ENCODE measurements at regions not wholly inside any gene's neighbourhood (a gene's known extent, or its start where the extent isn't known, plus 50 kb on each side); places are given as distances from the start of the nearest gene placed in this dataset.

- in situ Hi-C loops (cut with MboI) = loop anchor here (10.0 kb wide), 1 partner anchor 758 kb away; no protein-coding TSS in a partner anchor
- H3K9ac ChIP-seq = no peak overlapping the region
Observed at GRCh38 chr5:113686599-113686998, 173.1 kb downstream of the YTHDC2 start.

DNA sequence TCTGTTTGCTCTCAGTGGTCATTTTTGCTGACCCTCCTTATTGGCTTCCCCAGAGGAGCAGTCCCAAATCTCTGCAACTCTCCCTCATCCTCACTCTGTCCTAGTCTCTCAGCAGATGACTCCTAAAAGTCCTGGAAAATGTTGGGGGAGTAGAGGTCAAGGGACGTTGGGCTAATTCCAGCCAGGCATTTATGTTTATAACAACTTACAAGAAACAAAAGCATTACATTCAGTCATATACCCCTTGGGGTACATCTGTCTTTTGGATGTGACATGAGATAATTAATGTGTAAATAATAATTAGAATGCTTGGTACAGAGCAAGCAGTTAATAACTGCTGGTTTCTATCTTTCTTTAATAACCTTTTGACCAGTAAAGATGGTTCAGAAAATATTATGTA is 176.2 kb downstream of the YTHDC2 start:
- no peak for DNase-seq
- Histone ChIP-seq H3K36me3 (ENCODE audit: low read depth) (no peaks in the 10 kb centered on the region), H3K79me2 (ENCODE audit: insufficient read depth) (no peaks in the 10 kb centered on the region), H3K4me1 (ENCODE audit: insufficient read depth) (no peaks in the 10 kb centered on the region), H3K9ac (no peak overlapping the region), H3K4me2 (ENCODE audit: unreplicated experiment) (no peak overlapping the region), H2AFZ (no peak overlapping the region), H3K9me2 (ENCODE audit: insufficient read depth) (no peaks in the 10 kb centered on the region), H3K27me3 (replicated peaks; ENCODE audit: insufficient read depth) (peaks cover 26% of the 10 kb centered on the region), H3F3A (ENCODE audit: insufficient read depth) (no peaks in the 10 kb centered on the region), H4K20me1 (ENCODE audit: insufficient read depth) (no peaks in the 10 kb centered on the region), H3K27ac (no peak overlapping the region), H3K4me3 (no peak overlapping the region), H3K9me3 (ENCODE audit: low read depth) (no peaks in the 10 kb centered on the region)
- in situ Hi-C loops (cut with MboI) = loop anchor here (10.0 kb wide), 1 partner anchor 755 kb away; no protein-coding TSS in a partner anchor
- TF ChIP-seq EZH2phosphoT487 (IDR thresholded peaks at IDR 0.05; ENCODE audit: insufficient read depth, low read depth) (no peak), EZH2 (IDR thresholded peaks at IDR 0.05; ENCODE audit: insufficient read depth, poor library complexity, severe bottlenecking) (no peak)
- WGBS, 2 experiments (ENCODE audit: low coverage in 1 of 2, low lambda C conversion rate in 2 of 2, missing lambda C conversion rate in 2 of 2) = 4 to 6% methylated on average over 1 of the region's 1 CpG

More at GRCh38 chr5:113686599-113686998, 173.1 kb downstream of the YTHDC2 start:
- H3K27me3 ChIP-seq (replicated peaks; ENCODE audit: insufficient read depth) = no peaks in the 10 kb centered on the region; the same call in 1 of the 2 replicates
- no peaks in the 10 kb centered on the region for H3K4me1 ChIP-seq (ENCODE audit: insufficient read depth)
- no peak overlapping the region for H3K27ac ChIP-seq
- no peak for DNase-seq
- no peaks in the 10 kb centered on the region for H3F3A ChIP-seq (ENCODE audit: insufficient read depth)
- H3K36me3 ChIP-seq (ENCODE audit: low read depth) = no peaks in the 10 kb centered on the region
- no peak overlapping the region for H3K4me2 ChIP-seq (ENCODE audit: unreplicated experiment)
- 57 to 65% methylated on average over 3 of the region's 3 CpGs for WGBS, 2 experiments (ENCODE audit: low coverage in 1 of 2, low lambda C conversion rate in 2 of 2, missing lambda C conversion rate in 2 of 2)
- H4K20me1 ChIP-seq (ENCODE audit: insufficient read depth) = no peaks in the 10 kb centered on the region
- no peaks in the 10 kb centered on the region for H3K9me3 ChIP-seq (ENCODE audit: low read depth)
- H3K4me3 ChIP-seq = no peak overlapping the region
- H3K9me2 ChIP-seq (ENCODE audit: insufficient read depth) = no peaks in the 10 kb centered on the region
- no peak overlapping the region for H2AFZ ChIP-seq
- TF ChIP-seq EZH2phosphoT487 (IDR thresholded peaks at IDR 0.05; ENCODE audit: insufficient read depth, low read depth) (no peak), EZH2 (IDR thresholded peaks at IDR 0.05; ENCODE audit: insufficient read depth, poor library complexity, severe bottlenecking) (no peak)
- no peaks in the 10 kb centered on the region for H3K79me2 ChIP-seq (ENCODE audit: insufficient read depth)

- H3K9me3 ChIP-seq (ENCODE audit: low read depth) = no peaks in the 10 kb centered on the region
- no peaks in the 10 kb centered on the region for H3K36me3 ChIP-seq (ENCODE audit: low read depth)
- H3F3A ChIP-seq (ENCODE audit: insufficient read depth) = no peaks in the 10 kb centered on the region
- no peak overlapping the region for H3K27ac ChIP-seq
- 14 to 15% methylated on average over 5 of the region's 5 CpGs for WGBS, 2 experiments (ENCODE audit: low coverage in 1 of 2, low lambda C conversion rate in 2 of 2, missing lambda C conversion rate in 2 of 2)
- DNase-seq = no peak
- H3K4me1 ChIP-seq (ENCODE audit: insufficient read depth) = no peaks in the 10 kb centered on the region
- H3K9ac ChIP-seq = no peak overlapping the region
- no peak overlapping the region for H3K4me2 ChIP-seq (ENCODE audit: unreplicated experiment)
- H3K79me2 ChIP-seq (ENCODE audit: insufficient read depth) = no peaks in the 10 kb centered on the region
- TF ChIP-seq EZH2 (IDR thresholded peaks at IDR 0.05; ENCODE audit: insufficient read depth, poor library complexity, severe bottlenecking) (no peak), EZH2phosphoT487 (IDR thresholded peaks at IDR 0.05; ENCODE audit: insufficient read depth, low read depth) (no peak)
- H3K9me2 ChIP-seq (ENCODE audit: insufficient read depth) = no peaks in the 10 kb centered on the region
- no peak overlapping the region for H3K4me3 ChIP-seq
- no peaks in the 10 kb centered on the region for H4K20me1 ChIP-seq (ENCODE audit: insufficient read depth)
- no peak overlapping the region for H2AFZ ChIP-seq
- in situ Hi-C loops (cut with MboI) = no loop called here
- peaks cover 30% of the 10 kb centered on the region for H3K27me3 ChIP-seq (replicated peaks; ENCODE audit: insufficient read depth)
Observed at GRCh38 chr5:113692466-113692865, 179.0 kb downstream of the YTHDC2 start.

DNA sequence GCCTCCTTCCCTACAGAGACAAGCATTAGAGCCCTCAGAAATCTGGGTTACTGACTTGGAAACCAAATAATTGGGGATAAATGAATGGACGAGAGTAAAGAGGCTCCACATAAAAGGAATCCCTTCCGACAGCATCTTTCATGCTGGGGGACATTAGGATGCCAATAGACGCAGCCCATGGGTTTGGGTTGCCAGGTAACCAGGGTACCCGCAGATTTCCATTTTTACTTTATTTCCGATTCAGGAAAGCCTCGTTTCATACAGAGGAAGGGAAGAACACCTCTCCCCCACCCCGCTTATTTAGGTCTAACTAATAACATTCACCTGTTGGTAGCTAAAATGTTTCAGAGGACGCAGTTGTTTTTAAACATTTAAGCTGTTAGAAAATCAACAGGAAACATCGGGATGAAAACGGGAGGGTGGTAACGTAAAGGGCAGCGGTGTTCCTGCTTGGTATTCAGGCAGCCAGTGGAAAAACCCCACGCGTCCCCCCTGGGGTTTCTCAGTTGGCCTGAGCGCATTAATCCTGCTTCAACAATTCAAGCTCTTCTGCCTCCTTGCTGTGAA is 179.5 kb downstream of the YTHDC2 start:
- in situ Hi-C loops (cut with MboI) = no loop called here
- no peaks in the 10 kb centered on the region for H3K36me3 ChIP-seq (ENCODE audit: low read depth)
- no peaks in the 10 kb centered on the region for H3K79me2 ChIP-seq (ENCODE audit: insufficient read depth)
- H3K4me3 ChIP-seq = no peak overlapping the region
- no peaks in the 10 kb centered on the region for H3K4me1 ChIP-seq (ENCODE audit: insufficient read depth)
- H4K20me1 ChIP-seq (ENCODE audit: insufficient read depth) = no peaks in the 10 kb centered on the region
- H2AFZ ChIP-seq = no peak overlapping the region
- DNase-seq = no peak
- 5 to 8% methylated on average over 15 of the region's 15 CpGs for WGBS, 2 experiments (ENCODE audit: low coverage in 1 of 2, low lambda C conversion rate in 2 of 2, missing lambda C conversion rate in 2 of 2)
- no peak overlapping the region for H3K4me2 ChIP-seq (ENCODE audit: unreplicated experiment)
- TF ChIP-seq EZH2 (IDR thresholded peaks at IDR 0.05; ENCODE audit: insufficient read depth, poor library complexity, severe bottlenecking) (no peak), EZH2phosphoT487 (IDR thresholded peaks at IDR 0.05; ENCODE audit: insufficient read depth, low read depth) (no peak)
- no peaks in the 10 kb centered on the region for H3K9me3 ChIP-seq (ENCODE audit: low read depth)
- no peaks in the 10 kb centered on the region for H3K9me2 ChIP-seq (ENCODE audit: insufficient read depth)
- H3K9ac ChIP-seq = no peak overlapping the region
- H3K27ac ChIP-seq = no peak overlapping the region
- no peaks in the 10 kb centered on the region for H3F3A ChIP-seq (ENCODE audit: insufficient read depth)
- H3K27me3 ChIP-seq (replicated peaks; ENCODE audit: insufficient read depth) = peaks cover 30% of the 10 kb centered on the region
